ENCODE measurements at regions not wholly inside any gene's neighbourhood (a gene's known extent, or its start where the extent isn't known, plus 50 kb on each side); places are given as distances from the start of the nearest gene placed in this dataset.
"Not testable (repeated sequence)": the region's sequence is repeated elsewhere in the genome, so short reads cannot be mapped to it uniquely, and the experiment has no call there.

DNA sequence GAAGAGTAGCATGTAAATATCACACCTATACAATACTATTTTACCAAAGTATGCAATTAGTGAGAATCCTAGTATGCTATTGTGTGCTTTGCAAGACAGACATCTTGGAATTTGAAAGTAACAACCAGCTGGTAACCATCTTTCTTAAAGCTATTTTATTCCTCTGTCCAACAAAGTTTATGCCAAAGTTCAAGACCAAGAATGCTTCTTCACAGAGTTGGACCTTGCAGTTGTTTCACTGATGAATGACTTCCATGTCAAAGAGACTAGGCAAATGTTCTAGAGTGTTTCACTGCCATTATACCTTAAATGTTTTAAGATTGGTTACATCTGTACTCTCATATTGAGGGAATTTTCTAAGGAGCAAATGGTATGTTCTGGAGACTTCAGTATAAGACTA lies 215.2 kb upstream of the CRIM1 start:
- TF ChIP-seq, protein P1, sequence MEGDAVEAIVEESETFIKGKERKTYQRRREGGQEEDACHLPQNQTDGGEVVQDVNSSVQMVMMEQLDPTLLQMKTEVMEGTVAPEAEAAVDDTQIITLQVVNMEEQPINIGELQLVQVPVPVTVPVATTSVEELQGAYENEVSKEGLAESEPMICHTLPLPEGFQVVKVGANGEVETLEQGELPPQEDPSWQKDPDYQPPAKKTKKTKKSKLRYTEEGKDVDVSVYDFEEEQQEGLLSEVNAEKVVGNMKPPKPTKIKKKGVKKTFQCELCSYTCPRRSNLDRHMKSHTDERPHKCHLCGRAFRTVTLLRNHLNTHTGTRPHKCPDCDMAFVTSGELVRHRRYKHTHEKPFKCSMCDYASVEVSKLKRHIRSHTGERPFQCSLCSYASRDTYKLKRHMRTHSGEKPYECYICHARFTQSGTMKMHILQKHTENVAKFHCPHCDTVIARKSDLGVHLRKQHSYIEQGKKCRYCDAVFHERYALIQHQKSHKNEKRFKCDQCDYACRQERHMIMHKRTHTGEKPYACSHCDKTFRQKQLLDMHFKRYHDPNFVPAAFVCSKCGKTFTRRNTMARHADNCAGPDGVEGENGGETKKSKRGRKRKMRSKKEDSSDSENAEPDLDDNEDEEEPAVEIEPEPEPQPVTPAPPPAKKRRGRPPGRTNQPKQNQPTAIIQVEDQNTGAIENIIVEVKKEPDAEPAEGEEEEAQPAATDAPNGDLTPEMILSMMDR (IDR thresholded peaks at IDR 0.05; ENCODE audit: control insufficient read depth, insufficient read depth, low read depth, low read length, missing control alignments): no peak
- H3K4me3 ChIP-seq (ENCODE audit: control insufficient read depth, low read depth, low read length): no peak overlapping the region
- no peak for DNase-seq (ENCODE audit: low read depth)

DNA sequence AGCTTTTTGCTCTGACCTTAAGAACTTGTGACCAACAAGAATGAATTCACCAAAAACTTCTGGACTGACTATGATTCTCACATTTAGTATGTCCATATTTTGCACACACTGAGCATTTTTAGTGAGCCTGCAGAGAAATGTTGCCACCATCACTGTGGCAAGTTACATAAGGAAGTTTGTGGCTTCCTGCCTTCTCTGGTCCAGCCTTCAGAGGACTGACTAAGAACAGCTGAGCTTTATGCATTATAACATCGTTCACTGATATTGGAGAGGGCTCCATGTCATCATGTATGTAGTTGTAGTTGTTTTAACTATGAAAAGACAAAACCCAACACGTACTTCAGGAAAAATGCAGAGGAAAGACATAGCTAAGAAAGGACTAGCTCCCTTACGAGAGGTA lies 218.0 kb upstream of the CRIM1 start:
- TF ChIP-seq, protein P1 (IDR thresholded peaks at IDR 0.05; ENCODE audit: control insufficient read depth, insufficient read depth, low read depth, low read length, missing control alignments): no peak
- DNase-seq (ENCODE audit: low read depth): no peak
- H3K4me3 ChIP-seq (ENCODE audit: control insufficient read depth, low read depth, low read length): no peak overlapping the region

DNA sequence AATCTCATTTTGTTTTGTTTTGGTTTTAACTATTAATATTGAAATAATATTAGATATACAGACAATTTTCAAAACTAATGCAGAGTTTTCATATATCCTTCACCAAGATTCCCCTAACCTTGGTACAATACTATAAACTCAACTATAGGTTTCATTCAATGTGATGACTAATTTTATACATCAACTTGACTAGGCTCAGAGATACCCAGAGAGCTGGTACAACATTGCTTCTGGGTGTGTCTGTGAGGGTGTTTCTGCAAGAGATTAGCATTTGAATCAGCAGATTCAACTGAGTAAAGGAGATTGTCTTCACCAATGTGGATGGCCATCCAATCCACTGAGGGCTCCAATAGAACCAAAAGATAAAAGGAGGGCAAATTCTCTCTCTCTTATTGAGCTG lies 221.3 kb upstream of the CRIM1 start:
- no peak overlapping the region for H3K4me3 ChIP-seq (ENCODE audit: control insufficient read depth, low read depth, low read length)
- TF ChIP-seq, protein P1 (IDR thresholded peaks at IDR 0.05; ENCODE audit: control insufficient read depth, insufficient read depth, low read depth, low read length, missing control alignments): no peak
- no peak for DNase-seq (ENCODE audit: low read depth)

DNA sequence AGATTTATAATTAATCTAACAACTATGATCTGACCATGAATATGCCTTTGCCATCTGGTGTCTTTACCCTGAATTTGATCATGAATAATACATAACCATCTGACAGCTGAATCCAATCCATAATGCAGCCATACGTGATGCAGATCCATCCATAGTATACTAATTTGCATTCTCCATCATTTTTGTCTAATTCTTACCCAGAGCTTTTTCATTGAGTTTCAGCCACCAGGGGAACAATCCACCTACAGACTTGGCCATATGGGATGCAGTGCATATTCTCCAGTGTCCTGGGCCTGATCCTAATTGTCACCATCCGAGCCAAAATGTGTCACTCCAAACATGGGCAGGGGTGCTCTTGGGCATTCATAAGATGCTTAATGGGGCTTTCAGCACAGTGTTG lies 227.2 kb upstream of the CRIM1 start:
- H3K4me3 ChIP-seq (ENCODE audit: control insufficient read depth, low read depth, low read length): no peak overlapping the region
- no peak for DNase-seq (ENCODE audit: low read depth)
- TF ChIP-seq, protein P1 (IDR thresholded peaks at IDR 0.05; ENCODE audit: control insufficient read depth, insufficient read depth, low read depth, low read length, missing control alignments): no peak

DNA sequence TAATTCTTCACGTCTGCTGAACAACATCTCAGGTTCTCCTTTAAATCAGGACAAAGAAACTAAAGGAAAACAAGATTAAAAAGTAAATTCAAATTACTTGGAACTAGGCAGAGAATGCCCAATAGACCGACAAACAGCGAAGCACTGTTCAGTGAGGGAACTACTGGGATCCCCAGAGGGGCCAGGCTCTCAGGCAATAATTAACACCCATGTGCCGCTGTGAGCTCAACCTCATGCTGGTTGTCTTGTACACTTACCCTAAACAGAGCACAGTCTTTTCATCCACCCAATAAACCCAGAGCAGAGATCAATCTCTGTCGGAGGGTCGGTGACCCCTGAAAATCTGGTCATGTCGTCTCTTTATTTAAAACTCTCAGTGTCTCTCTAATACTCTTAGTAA lies 229.9 kb upstream of the CRIM1 start:
- no peak for DNase-seq (ENCODE audit: low read depth)
- TF ChIP-seq, protein P1 (IDR thresholded peaks at IDR 0.05; ENCODE audit: control insufficient read depth, insufficient read depth, low read depth, low read length, missing control alignments): no peak

DNA sequence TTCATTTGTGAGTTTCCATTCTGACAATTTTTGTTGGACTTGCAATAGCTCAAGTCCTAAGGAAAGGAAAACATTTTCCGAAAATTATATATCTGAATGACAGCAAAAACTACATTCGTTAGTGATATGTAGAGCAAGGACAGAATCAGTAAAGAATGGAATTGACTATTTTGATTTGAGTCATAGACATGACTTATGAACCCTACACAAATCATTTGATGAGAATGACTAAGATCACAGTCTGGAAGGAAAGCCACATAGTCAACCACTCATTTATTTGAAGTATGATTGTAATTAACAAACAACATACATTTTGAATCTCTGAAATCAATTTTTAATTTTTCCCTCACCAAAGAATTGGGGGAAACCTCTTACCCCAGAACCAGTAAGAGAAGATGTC lies 231.6 kb upstream of the CRIM1 start:
- TF ChIP-seq, protein P1 (IDR thresholded peaks at IDR 0.05; ENCODE audit: control insufficient read depth, insufficient read depth, low read depth, low read length, missing control alignments): no peak
- H3K4me3 ChIP-seq (ENCODE audit: control insufficient read depth, low read depth, low read length): no peak overlapping the region
- no peak for DNase-seq (ENCODE audit: low read depth)

More for the DNA sequence above, 229.9 kb upstream of the CRIM1 start:
- H3K4me3 ChIP-seq (ENCODE audit: control insufficient read depth, low read depth, low read length): no peak overlapping the region

DNA sequence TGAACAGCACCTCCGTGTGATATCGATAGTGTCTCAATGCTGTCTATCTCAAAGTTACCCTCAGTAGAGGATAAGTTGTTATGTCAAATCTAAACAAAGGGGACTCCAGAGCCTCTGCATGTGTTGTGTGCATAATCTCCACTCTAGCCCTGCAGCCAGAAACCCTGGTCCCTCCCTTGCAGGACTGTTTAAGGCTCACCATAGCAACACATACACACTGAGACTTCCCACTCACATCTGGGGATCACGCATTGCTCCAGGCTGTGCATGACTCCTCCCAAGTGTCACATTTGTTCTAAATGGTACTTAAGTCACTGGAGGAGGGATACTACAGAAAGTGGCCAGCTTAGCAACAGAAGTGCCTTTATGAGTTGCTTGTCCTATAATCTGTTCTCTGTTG lies 258.6 kb upstream of the CRIM1 start:
- no peak for DNase-seq (ENCODE audit: low read depth)
- H3K4me3 ChIP-seq (ENCODE audit: control insufficient read depth, low read depth, low read length): no peak overlapping the region
- TF ChIP-seq, protein P1 (IDR thresholded peaks at IDR 0.05; ENCODE audit: control insufficient read depth, insufficient read depth, low read depth, low read length, missing control alignments): no peak

DNA sequence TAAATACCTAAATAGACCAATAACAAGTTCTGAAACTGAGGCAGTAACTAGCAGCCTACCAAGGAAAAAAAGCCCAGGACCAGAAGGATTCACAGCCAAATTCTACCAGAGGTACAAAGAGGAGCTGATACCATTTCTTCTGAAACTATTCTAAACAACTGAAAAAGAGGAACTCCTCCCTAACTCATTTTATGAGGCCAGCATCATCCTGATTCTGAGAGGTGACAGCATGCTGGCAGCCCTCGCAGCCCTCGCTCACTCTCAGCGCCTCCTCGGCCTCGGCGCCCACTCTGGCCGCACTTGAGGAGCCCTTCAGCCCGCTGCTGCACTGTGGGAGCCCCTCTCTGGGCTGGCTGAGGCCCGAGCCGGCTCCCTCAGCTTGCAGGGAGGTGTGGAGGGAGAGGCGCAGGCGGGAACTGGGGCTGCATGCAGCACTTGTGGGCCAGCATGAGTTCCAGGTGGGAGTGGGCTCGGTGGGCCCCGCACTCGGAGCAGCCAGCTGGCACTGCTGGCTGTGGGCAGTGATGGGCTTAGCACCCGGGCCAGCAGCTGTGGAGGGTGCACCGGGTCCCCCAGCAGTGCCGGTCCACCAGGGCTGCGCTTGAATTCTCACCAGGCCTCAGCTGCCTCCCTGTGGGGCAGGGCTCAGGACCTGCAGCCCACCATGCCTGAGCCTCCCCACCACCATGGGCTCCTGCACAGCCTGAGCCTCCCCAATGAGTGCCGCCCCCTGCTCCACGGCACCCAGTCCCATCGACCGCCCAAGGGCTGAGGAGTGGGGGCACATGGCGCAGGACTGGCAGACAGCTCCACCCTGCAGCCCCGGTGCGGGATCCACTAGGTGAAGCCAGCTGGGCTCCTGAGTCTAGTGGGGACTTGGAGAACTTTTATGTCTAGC lies 263.5 kb upstream of the CRIM1 start:
- not testable (repeated sequence) for H3K4me3 ChIP-seq (ENCODE audit: control insufficient read depth, low read depth, low read length); DNase-seq (ENCODE audit: low read depth)
